Fibroblast of the aortic adventitia (primary cell): ENCODE measurements at regions not wholly inside any gene's neighbourhood (a gene's known extent, or its start where the extent isn't known, plus 50 kb on each side); places are given as distances from the start of the nearest gene placed in this dataset.

ENCODE experiments used
- DNase-seq: peaks from one replicate; pipeline ENCODE4 v3.0.0-alpha.2; 2010; ENCODE audit warnings: low read depth
- H3K4me3 ChIP-seq: 2 replicates; pipeline ENCODE4 v1.5.1; 2011; ENCODE audit warnings: low read depth, mild to moderate bottlenecking, control low read depth, low read length, moderate library complexity
- CTCF ChIP-seq: IDR thresholded peaks from 2 replicates; pipeline ENCODE4 v1.5.1; 2011; ENCODE audit warnings: mild to moderate bottlenecking, low read length, control low read depth, inconsistent platforms; ENCODE audit not compliant: insufficient read depth

- no peak overlapping the region for H3K4me3 ChIP-seq
- TF ChIP-seq CTCF = no peak
- DNase-seq = no peak
Observed at GRCh38 chr14:39880106-39880695, 448.0 kb upstream of the FBXO33 start.

- no peak for DNase-seq
- no peak for TF ChIP-seq CTCF
- H3K4me3 ChIP-seq = no peak overlapping the region
Observed at GRCh38 chr14:39877577-39878190, 445.5 kb upstream of the FBXO33 start.

GRCh38 chr14:39876916-39877315 is 444.7 kb upstream of the FBXO33 start:
- no peak for TF ChIP-seq CTCF
- no peak for DNase-seq
- no peak overlapping the region for H3K4me3 ChIP-seq

GRCh38 chr14:39875028-39875427 is 442.8 kb upstream of the FBXO33 start:
- H3K4me3 ChIP-seq = no peak overlapping the region
- no peak for DNase-seq
- TF ChIP-seq CTCF = no peak

- DNase-seq = no peak
- no peak for TF ChIP-seq CTCF
- H3K4me3 ChIP-seq = no peak overlapping the region
Observed at GRCh38 chr14:39873791-39874190, 441.6 kb upstream of the FBXO33 start.

GRCh38 chr14:39868949-39869348 is 436.7 kb upstream of the FBXO33 start:
- H3K4me3 ChIP-seq = no peak overlapping the region
- TF ChIP-seq CTCF = no peak
- no peak for DNase-seq

GRCh38 chr14:39868251-39868650 is 436.0 kb upstream of the FBXO33 start:
- TF ChIP-seq CTCF = no peak
- no peak overlapping the region for H3K4me3 ChIP-seq
- no peak for DNase-seq
